Spleen (tissue), 7 donors: ENCODE measurements at regions not wholly inside any gene's neighbourhood (a gene's known extent, or its start where the extent isn't known, plus 50 kb on each side); places are given as distances from the start of the nearest gene placed in this dataset.

Experiments used
- CTCF ChIP-seq, 11 experiments: fragments of 200-600 bp in 7 of 11; fragments of 450-650 bp in 4 of 11; sonication (generic) in 4 of 11; IDR thresholded peaks in 8 of 11; conservative IDR thresholded peaks in 3 of 11; 1 replicate in 7 of 11; 2 replicates in 4 of 11; pipeline versions ENCODE4 v1.4.0 to v1.8.0; 2016 to 2021; ENCODE audit warnings: antibody characterized with exemption in 11 of 11, inconsistent platforms in 4 of 11, mild to moderate bottlenecking in 1 of 11
- POLR2A ChIP-seq, 3 donors: fragments of 450-650 bp; IDR thresholded peaks; one replicate each; pipeline ENCODE4 v1.5.1; 2017; ENCODE audit warnings: antibody characterized with exemption in 3 of 3, mild to moderate bottlenecking in 1 of 3
- donor health status: DM: no; HTN: no; CAD: no; lungs with moderate emphysema.
- donor health status: DM: no; HTN: no; CAD: no.
- donor health status: DM: no; HTN: no; CAD: no.

DNA sequence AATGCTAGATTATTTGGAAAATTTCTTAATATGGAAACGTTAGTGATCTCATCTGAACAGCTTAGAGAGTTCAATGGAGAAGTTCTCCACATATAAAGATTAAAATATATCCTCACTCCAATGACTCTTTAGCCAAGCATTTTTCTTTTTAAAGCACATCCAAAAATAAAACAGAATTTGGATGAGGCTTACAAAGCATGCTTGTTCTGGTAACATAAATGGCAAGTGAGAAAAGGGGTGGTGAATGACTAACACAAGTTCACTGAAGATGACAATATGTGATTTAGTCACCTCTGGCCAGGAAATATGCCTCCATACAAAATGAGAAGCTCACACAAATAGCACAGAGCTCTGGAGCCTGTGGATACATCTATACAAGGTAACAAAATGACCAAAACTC lies 253.0 kb downstream of the PCDH20 start:
- TF ChIP-seq CTCF (IDR thresholded peaks at IDR 0.05 in 8 of 11, conservative IDR thresholded peaks at IDR 0.05 in 3 of 11) (no peak), POLR2A (IDR thresholded peaks at IDR 0.05) (no peak)
